ENCODE measurements at regions not wholly inside any gene's neighbourhood (a gene's known extent, or its start where the extent isn't known, plus 50 kb on each side); places are given as distances from the start of the nearest gene placed in this dataset.
"Not testable (repeated sequence)": the region's sequence is repeated elsewhere in the genome, so short reads cannot be mapped to it uniquely, and the experiment has no call there.

- no peaks in the 10 kb centered on the region for H3K9me3 ChIP-seq (ENCODE audit: control insufficient read depth in 5 of 5, low read length in 5 of 5)
- no peaks in the 10 kb centered on the region for H3K4me1 ChIP-seq (ENCODE audit: control insufficient read depth in 5 of 5, insufficient read depth in 5 of 5, low read length in 5 of 5)
- H3K27ac ChIP-seq (ENCODE audit: low read depth, low read length) = no peak overlapping the region
- H3K9ac ChIP-seq (ENCODE audit: low read length in 5 of 5) = no peak overlapping the region
- H3K4me3 ChIP-seq (ENCODE audit: low read depth in 1 of 5, low read length in 5 of 5) = no peak overlapping the region
- no peaks in the 10 kb centered on the region for H3K36me3 ChIP-seq (ENCODE audit: control insufficient read depth in 5 of 5, insufficient read depth in 5 of 5, low read length in 5 of 5)
- H3K27me3 ChIP-seq (ENCODE audit: control insufficient read depth in 5 of 5, insufficient read depth in 4 of 5, low read length in 5 of 5) = no peaks in the 10 kb centered on the region
Observed at GRCh38 chr4:188658958-188659522, 519.8 kb downstream of the TRIML1 start.

DNA sequence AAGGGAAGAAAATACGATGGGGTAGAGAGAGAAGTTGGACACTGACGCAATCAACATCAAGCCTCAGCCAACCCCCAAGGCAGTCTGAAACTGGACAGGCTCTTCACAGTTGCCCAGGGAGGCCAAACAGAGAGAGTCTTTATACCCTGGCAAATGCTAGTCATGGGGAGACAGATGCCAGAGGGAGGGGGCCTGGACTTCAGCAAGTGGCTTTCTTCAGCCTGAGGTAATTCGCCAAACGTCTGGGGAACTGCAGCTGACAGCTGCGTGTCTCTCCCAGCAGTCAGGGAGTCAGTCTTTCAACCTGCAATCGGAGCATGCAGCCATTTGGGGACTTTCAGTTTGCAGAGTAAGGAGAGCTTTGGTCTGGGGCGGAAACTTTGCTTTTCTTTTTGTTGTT, 521.6 kb downstream of the TRIML1 start:
- Histone ChIP-seq H3K9me3 (ENCODE audit: control insufficient read depth in 5 of 5, low read length in 5 of 5) (no peaks in the 10 kb centered on the region), H3K36me3 (ENCODE audit: control insufficient read depth in 5 of 5, insufficient read depth in 5 of 5, low read length in 5 of 5) (no peaks in the 10 kb centered on the region), H3K27ac (ENCODE audit: low read depth, low read length) (no peak overlapping the region), H3K4me3 (ENCODE audit: low read depth in 1 of 5, low read length in 5 of 5) (no peak overlapping the region), H3K4me1 (ENCODE audit: control insufficient read depth in 5 of 5, insufficient read depth in 5 of 5, low read length in 5 of 5) (no peaks in the 10 kb centered on the region), H3K9ac (ENCODE audit: low read length in 5 of 5) (no peak overlapping the region), H3K27me3 (ENCODE audit: control insufficient read depth in 5 of 5, insufficient read depth in 4 of 5, low read length in 5 of 5) (no peaks in the 10 kb centered on the region)

- no peaks in the 10 kb centered on the region for H3K36me3 ChIP-seq (ENCODE audit: control insufficient read depth in 5 of 5, insufficient read depth in 5 of 5, low read length in 5 of 5)
- no peak overlapping the region for H3K4me3 ChIP-seq (ENCODE audit: low read depth in 1 of 5, low read length in 5 of 5)
- no peaks in the 10 kb centered on the region for H3K27me3 ChIP-seq (ENCODE audit: control insufficient read depth in 5 of 5, insufficient read depth in 4 of 5, low read length in 5 of 5)
- no peaks in the 10 kb centered on the region for H3K4me1 ChIP-seq (ENCODE audit: control insufficient read depth in 5 of 5, insufficient read depth in 5 of 5, low read length in 5 of 5)
- no peaks in the 10 kb centered on the region for H3K9me3 ChIP-seq (ENCODE audit: control insufficient read depth in 5 of 5, low read length in 5 of 5)
- no peak overlapping the region for H3K9ac ChIP-seq (ENCODE audit: low read length in 5 of 5)
- no peak overlapping the region for H3K27ac ChIP-seq (ENCODE audit: low read depth, low read length)
Observed at GRCh38 chr4:188661502-188661901, 522.3 kb downstream of the TRIML1 start.

DNA sequence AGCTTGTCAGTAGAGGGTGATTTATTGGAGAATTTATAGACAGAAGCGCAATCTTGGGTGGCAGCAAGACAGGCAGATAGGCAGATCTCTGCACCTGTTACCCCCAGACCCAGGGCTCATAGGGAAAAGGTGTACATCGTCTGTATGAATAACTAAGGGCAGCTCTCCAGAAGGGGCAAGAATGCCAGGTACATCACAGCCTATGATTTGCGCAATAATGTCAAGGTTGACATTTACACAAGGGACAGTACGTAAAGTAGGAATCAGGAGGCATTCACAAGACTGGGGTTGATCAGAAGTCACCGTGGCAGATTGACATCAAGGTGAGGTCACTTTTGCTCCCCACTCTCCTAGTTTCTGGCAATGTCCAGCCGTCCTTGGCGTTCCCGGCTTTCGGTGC, 524.1 kb downstream of the TRIML1 start:
- H3K4me1 ChIP-seq (ENCODE audit: control insufficient read depth in 5 of 5, insufficient read depth in 5 of 5, low read length in 5 of 5) = no peaks in the 10 kb centered on the region
- no peaks in the 10 kb centered on the region for H3K36me3 ChIP-seq (ENCODE audit: control insufficient read depth in 5 of 5, insufficient read depth in 5 of 5, low read length in 5 of 5)
- H3K27me3 ChIP-seq (ENCODE audit: control insufficient read depth in 5 of 5, insufficient read depth in 4 of 5, low read length in 5 of 5) = no peaks in the 10 kb centered on the region
- H3K9me3 ChIP-seq (ENCODE audit: control insufficient read depth in 5 of 5, low read length in 5 of 5) = no peaks in the 10 kb centered on the region
- H3K4me3 ChIP-seq (ENCODE audit: low read depth in 1 of 5, low read length in 5 of 5) = no peak overlapping the region
- no peak overlapping the region for H3K27ac ChIP-seq (ENCODE audit: low read depth, low read length)
- no peak overlapping the region for H3K9ac ChIP-seq (ENCODE audit: low read length in 5 of 5)

GRCh38 chr4:188665491-188666457, 526.5 kb downstream of the TRIML1 start:
- H3K9ac ChIP-seq (ENCODE audit: low read length in 5 of 5) = no peak overlapping the region
- H3K36me3 ChIP-seq (ENCODE audit: control insufficient read depth in 5 of 5, insufficient read depth in 5 of 5, low read length in 5 of 5) = no peaks in the 10 kb centered on the region
- H3K4me1 ChIP-seq (ENCODE audit: control insufficient read depth in 5 of 5, insufficient read depth in 5 of 5, low read length in 5 of 5) = no peaks in the 10 kb centered on the region
- H3K27ac ChIP-seq (ENCODE audit: low read depth, low read length) = no peak overlapping the region
- no peak overlapping the region for H3K4me3 ChIP-seq (ENCODE audit: low read depth in 1 of 5, low read length in 5 of 5)
- no peaks in the 10 kb centered on the region for H3K27me3 ChIP-seq (ENCODE audit: control insufficient read depth in 5 of 5, insufficient read depth in 4 of 5, low read length in 5 of 5)
- peaks cover 0 to 5% (median 2%) of the 10 kb centered on the region in 5 donors for H3K9me3 ChIP-seq (ENCODE audit: control insufficient read depth in 5 of 5, low read length in 5 of 5)

DNA sequence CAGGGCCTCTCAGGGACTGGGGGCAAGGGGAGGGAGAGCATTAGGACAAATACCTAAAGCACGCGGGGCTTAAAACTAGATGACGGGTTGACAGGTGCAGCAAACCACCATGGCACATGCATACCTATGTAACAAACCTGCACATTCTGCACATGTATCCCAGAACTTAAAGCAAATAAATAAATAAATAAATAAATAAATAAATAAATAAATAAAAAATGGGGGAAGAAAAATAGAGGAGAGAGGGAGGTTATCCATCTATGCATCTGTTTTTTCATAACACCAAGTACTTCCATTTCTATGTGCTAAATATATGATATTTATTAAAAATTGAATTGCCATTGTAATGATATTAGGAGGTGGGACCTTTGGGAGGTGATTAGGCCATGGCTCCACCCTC, 539.5 kb downstream of the TRIML1 start:
- not testable (repeated sequence) for H3K4me3 ChIP-seq (ENCODE audit: low read depth in 1 of 5, low read length in 5 of 5); H3K27ac ChIP-seq (ENCODE audit: low read depth, low read length); H3K9me3 ChIP-seq (ENCODE audit: control insufficient read depth in 5 of 5, low read length in 5 of 5); H3K36me3 ChIP-seq (ENCODE audit: control insufficient read depth in 5 of 5, insufficient read depth in 5 of 5, low read length in 5 of 5); H3K4me1 ChIP-seq (ENCODE audit: control insufficient read depth in 5 of 5, insufficient read depth in 5 of 5, low read length in 5 of 5); H3K9ac ChIP-seq (ENCODE audit: low read length in 5 of 5); H3K27me3 ChIP-seq (ENCODE audit: control insufficient read depth in 5 of 5, insufficient read depth in 4 of 5, low read length in 5 of 5)

- Histone ChIP-seq H3K9me3 (ENCODE audit: control insufficient read depth in 5 of 5, low read length in 5 of 5) (no peaks in the 10 kb centered on the region), H3K27me3 (ENCODE audit: control insufficient read depth in 5 of 5, insufficient read depth in 4 of 5, low read length in 5 of 5) (no peaks in the 10 kb centered on the region)
Observed at GRCh38 chr4:188680004-188680666, 540.9 kb downstream of the TRIML1 start.

DNA sequence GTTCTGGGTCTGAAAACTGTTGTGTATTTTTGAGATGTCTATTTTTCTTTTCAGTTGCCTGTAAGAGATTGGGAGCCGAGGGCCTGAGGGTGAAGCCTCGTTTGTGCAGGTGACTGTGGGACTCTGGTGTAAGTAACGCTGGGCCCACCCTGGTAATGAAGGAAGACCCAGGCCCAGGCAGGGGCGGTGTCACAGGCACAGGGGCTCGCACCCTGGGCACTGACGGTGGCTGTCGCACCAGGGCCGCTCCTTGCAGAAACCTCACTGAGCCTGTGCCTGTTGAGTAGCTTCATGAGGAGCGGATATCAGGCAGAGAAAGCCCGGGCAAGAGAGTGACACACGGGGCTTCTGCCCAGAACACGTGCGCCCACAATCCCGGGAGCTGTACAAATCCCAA, 541.4 kb downstream of the TRIML1 start:
- Histone ChIP-seq H3K9me3 (ENCODE audit: control insufficient read depth in 5 of 5, low read length in 5 of 5) (no peaks in the 10 kb centered on the region), H3K27ac (ENCODE audit: low read depth, low read length) (no peak overlapping the region), H3K36me3 (ENCODE audit: control insufficient read depth in 5 of 5, insufficient read depth in 5 of 5, low read length in 5 of 5) (no peaks in the 10 kb centered on the region), H3K4me3 (ENCODE audit: low read depth in 1 of 5, low read length in 5 of 5) (no peak overlapping the region), H3K9ac (ENCODE audit: low read length in 5 of 5) (no peak overlapping the region), H3K4me1 (ENCODE audit: control insufficient read depth in 5 of 5, insufficient read depth in 5 of 5, low read length in 5 of 5) (no peaks in the 10 kb centered on the region), H3K27me3 (ENCODE audit: control insufficient read depth in 5 of 5, insufficient read depth in 4 of 5, low read length in 5 of 5) (no peaks in the 10 kb centered on the region)

More at GRCh38 chr4:188680004-188680666, 540.9 kb downstream of the TRIML1 start:
- Histone ChIP-seq H3K36me3 (ENCODE audit: control insufficient read depth in 5 of 5, insufficient read depth in 5 of 5, low read length in 5 of 5) (no peaks in the 10 kb centered on the region), H3K27ac (ENCODE audit: low read depth, low read length) (no peak overlapping the region), H3K4me1 (ENCODE audit: control insufficient read depth in 5 of 5, insufficient read depth in 5 of 5, low read length in 5 of 5) (no peaks in the 10 kb centered on the region), H3K4me3 (ENCODE audit: low read depth in 1 of 5, low read length in 5 of 5) (no peak overlapping the region), H3K9ac (ENCODE audit: low read length in 5 of 5) (no peak overlapping the region)

DNA sequence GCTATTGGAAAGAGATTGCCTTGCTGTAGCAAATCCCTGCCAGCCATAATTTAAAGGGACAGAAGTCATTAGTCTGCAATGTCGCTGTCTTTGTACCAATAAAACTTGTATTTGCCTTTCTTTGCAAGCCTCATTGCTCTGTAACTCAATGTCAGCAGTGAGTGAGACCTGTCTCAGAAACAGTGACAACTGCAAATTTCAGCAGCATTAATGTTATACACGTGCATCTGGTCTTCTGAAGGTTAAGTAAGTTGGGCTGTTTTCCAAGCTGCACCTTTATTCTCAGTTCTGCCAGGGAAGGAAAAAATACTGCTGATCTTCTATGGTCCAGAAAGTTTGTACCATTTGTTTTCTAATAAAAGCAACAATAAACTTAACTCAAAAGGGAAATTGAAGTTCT, 543.1 kb downstream of the TRIML1 start:
- H3K36me3 ChIP-seq (ENCODE audit: control insufficient read depth in 5 of 5, insufficient read depth in 5 of 5, low read length in 5 of 5) = no peaks in the 10 kb centered on the region
- H3K9ac ChIP-seq (ENCODE audit: low read length in 5 of 5) = no peak overlapping the region
- H3K4me3 ChIP-seq (ENCODE audit: low read depth in 1 of 5, low read length in 5 of 5) = no peak overlapping the region
- no peaks in the 10 kb centered on the region for H3K27me3 ChIP-seq (ENCODE audit: control insufficient read depth in 5 of 5, insufficient read depth in 4 of 5, low read length in 5 of 5)
- peaks cover 0 to 5% (median 0%) of the 10 kb centered on the region in 5 donors for H3K9me3 ChIP-seq (ENCODE audit: control insufficient read depth in 5 of 5, low read length in 5 of 5)
- no peak overlapping the region for H3K27ac ChIP-seq (ENCODE audit: low read depth, low read length)
- H3K4me1 ChIP-seq (ENCODE audit: control insufficient read depth in 5 of 5, insufficient read depth in 5 of 5, low read length in 5 of 5) = no peaks in the 10 kb centered on the region

- Histone ChIP-seq H3K36me3 (ENCODE audit: control insufficient read depth in 5 of 5, insufficient read depth in 5 of 5, low read length in 5 of 5) (no peaks in the 10 kb centered on the region), H3K27me3 (ENCODE audit: control insufficient read depth in 5 of 5, insufficient read depth in 4 of 5, low read length in 5 of 5) (no peaks in the 10 kb centered on the region), H3K27ac (ENCODE audit: low read depth, low read length) (no peak overlapping the region), H3K9ac (ENCODE audit: low read length in 5 of 5) (no peak overlapping the region), H3K4me3 (ENCODE audit: low read depth in 1 of 5, low read length in 5 of 5) (no peak overlapping the region), H3K9me3 (ENCODE audit: control insufficient read depth in 5 of 5, low read length in 5 of 5) (peaks cover 0 to 6% (median 0%) of the 10 kb centered on the region in 5 donors), H3K4me1 (ENCODE audit: control insufficient read depth in 5 of 5, insufficient read depth in 5 of 5, low read length in 5 of 5) (no peaks in the 10 kb centered on the region)
Observed at GRCh38 chr4:188683571-188683970, 544.3 kb downstream of the TRIML1 start.

Data from subcutaneous abdominal adipose tissue (tissue), 5 donors.